H1 (cell line): ENCODE measurements at regions not wholly inside any gene's neighbourhood (a gene's known extent, or its start where the extent isn't known, plus 50 kb on each side); places are given as distances from the start of the nearest gene placed in this dataset.

Experiments
- ASH2L ChIP-seq: fragments of 200-600, 300-600 bp; sonication (generic); IDR thresholded peaks from one replicate; pipeline ENCODE4 v1.7.1; 2017; ENCODE audit warnings: low read length
- BCL11A ChIP-seq, 2 experiments: IDR thresholded peaks; one replicate each; pipeline ENCODE4 v1.6.1; 2011; ENCODE audit warnings: low read depth in 2 of 2, low read length in 2 of 2, mild to moderate bottlenecking in 2 of 2
- KDM1A ChIP-seq: fragments of 200-600, 300-600 bp; sonication (generic); IDR thresholded peaks from 2 replicates; pipeline ENCODE4 v1.7.1; 2016; ENCODE audit warnings: mild to moderate bottlenecking, low read length, borderline replicate concordance
- TF ChIP-seq, protein P1 (sequence below): fragments of 300-600 bp; sonication (generic); IDR thresholded peaks from 2 replicates; pipeline ENCODE4 v1.7.1; 2012; ENCODE audit warnings: low read length, moderate library complexity, mild to moderate bottlenecking, inconsistent platforms; ENCODE audit not compliant: insufficient replicate concordance

DNA sequence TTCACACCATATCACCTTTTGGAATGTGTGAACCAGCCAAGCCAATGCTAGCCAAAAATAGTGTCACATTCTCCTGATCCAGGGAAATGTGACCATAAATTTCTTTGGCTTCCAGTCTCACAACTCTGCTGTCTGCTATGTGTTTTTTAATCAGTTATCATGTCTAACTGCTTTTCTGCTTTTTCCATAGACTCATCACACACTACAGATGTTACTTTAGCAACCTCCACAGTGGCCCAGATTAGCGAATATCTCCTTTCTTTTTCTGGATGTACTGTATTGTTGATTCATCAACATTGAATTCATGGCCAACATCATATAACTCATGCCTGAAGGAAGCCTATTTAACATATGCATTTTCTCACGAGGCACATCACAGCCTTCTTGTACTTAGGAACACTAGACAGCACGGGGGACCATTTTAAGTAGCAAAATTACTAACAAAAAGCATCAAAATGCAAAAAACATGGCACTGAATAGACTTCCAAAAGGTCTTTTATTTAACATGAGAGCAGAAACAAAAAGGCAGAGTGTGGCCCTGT lies 73.1 kb upstream of the POU2AF2 start (continued):
- TF ChIP-seq, protein P1, sequence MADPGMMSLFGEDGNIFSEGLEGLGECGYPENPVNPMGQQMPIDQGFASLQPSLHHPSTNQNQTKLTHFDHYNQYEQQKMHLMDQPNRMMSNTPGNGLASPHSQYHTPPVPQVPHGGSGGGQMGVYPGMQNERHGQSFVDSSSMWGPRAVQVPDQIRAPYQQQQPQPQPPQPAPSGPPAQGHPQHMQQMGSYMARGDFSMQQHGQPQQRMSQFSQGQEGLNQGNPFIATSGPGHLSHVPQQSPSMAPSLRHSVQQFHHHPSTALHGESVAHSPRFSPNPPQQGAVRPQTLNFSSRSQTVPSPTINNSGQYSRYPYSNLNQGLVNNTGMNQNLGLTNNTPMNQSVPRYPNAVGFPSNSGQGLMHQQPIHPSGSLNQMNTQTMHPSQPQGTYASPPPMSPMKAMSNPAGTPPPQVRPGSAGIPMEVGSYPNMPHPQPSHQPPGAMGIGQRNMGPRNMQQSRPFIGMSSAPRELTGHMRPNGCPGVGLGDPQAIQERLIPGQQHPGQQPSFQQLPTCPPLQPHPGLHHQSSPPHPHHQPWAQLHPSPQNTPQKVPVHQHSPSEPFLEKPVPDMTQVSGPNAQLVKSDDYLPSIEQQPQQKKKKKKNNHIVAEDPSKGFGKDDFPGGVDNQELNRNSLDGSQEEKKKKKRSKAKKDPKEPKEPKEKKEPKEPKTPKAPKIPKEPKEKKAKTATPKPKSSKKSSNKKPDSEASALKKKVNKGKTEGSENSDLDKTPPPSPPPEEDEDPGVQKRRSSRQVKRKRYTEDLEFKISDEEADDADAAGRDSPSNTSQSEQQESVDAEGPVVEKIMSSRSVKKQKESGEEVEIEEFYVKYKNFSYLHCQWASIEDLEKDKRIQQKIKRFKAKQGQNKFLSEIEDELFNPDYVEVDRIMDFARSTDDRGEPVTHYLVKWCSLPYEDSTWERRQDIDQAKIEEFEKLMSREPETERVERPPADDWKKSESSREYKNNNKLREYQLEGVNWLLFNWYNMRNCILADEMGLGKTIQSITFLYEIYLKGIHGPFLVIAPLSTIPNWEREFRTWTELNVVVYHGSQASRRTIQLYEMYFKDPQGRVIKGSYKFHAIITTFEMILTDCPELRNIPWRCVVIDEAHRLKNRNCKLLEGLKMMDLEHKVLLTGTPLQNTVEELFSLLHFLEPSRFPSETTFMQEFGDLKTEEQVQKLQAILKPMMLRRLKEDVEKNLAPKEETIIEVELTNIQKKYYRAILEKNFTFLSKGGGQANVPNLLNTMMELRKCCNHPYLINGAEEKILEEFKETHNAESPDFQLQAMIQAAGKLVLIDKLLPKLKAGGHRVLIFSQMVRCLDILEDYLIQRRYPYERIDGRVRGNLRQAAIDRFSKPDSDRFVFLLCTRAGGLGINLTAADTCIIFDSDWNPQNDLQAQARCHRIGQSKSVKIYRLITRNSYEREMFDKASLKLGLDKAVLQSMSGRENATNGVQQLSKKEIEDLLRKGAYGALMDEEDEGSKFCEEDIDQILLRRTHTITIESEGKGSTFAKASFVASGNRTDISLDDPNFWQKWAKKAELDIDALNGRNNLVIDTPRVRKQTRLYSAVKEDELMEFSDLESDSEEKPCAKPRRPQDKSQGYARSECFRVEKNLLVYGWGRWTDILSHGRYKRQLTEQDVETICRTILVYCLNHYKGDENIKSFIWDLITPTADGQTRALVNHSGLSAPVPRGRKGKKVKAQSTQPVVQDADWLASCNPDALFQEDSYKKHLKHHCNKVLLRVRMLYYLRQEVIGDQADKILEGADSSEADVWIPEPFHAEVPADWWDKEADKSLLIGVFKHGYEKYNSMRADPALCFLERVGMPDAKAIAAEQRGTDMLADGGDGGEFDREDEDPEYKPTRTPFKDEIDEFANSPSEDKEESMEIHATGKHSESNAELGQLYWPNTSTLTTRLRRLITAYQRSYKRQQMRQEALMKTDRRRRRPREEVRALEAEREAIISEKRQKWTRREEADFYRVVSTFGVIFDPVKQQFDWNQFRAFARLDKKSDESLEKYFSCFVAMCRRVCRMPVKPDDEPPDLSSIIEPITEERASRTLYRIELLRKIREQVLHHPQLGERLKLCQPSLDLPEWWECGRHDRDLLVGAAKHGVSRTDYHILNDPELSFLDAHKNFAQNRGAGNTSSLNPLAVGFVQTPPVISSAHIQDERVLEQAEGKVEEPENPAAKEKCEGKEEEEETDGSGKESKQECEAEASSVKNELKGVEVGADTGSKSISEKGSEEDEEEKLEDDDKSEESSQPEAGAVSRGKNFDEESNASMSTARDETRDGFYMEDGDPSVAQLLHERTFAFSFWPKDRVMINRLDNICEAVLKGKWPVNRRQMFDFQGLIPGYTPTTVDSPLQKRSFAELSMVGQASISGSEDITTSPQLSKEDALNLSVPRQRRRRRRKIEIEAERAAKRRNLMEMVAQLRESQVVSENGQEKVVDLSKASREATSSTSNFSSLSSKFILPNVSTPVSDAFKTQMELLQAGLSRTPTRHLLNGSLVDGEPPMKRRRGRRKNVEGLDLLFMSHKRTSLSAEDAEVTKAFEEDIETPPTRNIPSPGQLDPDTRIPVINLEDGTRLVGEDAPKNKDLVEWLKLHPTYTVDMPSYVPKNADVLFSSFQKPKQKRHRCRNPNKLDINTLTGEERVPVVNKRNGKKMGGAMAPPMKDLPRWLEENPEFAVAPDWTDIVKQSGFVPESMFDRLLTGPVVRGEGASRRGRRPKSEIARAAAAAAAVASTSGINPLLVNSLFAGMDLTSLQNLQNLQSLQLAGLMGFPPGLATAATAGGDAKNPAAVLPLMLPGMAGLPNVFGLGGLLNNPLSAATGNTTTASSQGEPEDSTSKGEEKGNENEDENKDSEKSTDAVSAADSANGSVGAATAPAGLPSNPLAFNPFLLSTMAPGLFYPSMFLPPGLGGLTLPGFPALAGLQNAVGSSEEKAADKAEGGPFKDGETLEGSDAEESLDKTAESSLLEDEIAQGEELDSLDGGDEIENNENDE = no peak
- TF ChIP-seq ASH2L (no peak), KDM1A (no peak), BCL11A (IDR thresholded peaks at IDR 0.05; ENCODE audit: low read depth in 2 of 2, low read length in 2 of 2) (no peak)
